C4-2B (cell line): ENCODE measurements at regions not wholly inside any gene's neighbourhood (a gene's known extent, or its start where the extent isn't known, plus 50 kb on each side); places are given as distances from the start of the nearest gene placed in this dataset.

Experiments
- ZFX ChIP-seq: fragments of 450-650 bp; IDR thresholded peaks from 2 replicates; pipeline ENCODE4 v1.6.1; 2017
- TF ChIP-seq, protein P1 (sequence below): fragments of 450-650 bp; conservative IDR thresholded peaks from 2 replicates; pipeline ENCODE4 v1.5.1; 2017; ENCODE audit warnings: mild to moderate bottlenecking

DNA sequence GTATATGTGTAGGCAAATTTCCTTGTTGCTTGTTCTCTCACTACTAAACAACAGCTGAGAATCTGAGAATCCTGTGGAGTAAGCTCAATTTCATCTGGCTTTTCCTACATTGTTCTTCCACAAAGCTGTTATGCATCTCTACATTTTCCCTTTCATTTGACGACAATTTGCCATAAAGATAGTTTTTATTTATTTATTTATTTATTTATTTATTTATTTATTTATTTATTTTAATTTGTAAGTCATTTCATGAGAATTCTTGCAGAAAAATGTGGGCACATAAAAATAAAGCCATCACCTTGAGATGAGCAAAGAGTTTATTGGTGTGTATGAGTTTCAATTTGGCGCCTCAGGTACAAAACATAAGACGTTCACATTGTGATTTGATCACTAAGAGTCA lies 545.9 kb upstream of the SEL1L start:
- TF ChIP-seq, protein P1, sequence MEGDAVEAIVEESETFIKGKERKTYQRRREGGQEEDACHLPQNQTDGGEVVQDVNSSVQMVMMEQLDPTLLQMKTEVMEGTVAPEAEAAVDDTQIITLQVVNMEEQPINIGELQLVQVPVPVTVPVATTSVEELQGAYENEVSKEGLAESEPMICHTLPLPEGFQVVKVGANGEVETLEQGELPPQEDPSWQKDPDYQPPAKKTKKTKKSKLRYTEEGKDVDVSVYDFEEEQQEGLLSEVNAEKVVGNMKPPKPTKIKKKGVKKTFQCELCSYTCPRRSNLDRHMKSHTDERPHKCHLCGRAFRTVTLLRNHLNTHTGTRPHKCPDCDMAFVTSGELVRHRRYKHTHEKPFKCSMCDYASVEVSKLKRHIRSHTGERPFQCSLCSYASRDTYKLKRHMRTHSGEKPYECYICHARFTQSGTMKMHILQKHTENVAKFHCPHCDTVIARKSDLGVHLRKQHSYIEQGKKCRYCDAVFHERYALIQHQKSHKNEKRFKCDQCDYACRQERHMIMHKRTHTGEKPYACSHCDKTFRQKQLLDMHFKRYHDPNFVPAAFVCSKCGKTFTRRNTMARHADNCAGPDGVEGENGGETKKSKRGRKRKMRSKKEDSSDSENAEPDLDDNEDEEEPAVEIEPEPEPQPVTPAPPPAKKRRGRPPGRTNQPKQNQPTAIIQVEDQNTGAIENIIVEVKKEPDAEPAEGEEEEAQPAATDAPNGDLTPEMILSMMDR = no peak
- TF ChIP-seq ZFX = no peak
